ENCODE measurements at regions not wholly inside any gene's neighbourhood (a gene's known extent, or its start where the extent isn't known, plus 50 kb on each side); places are given as distances from the start of the nearest gene placed in this dataset.

GRCh38 chr5:21681911-21682310, 1171.2 kb downstream of the CDH12 start:
- TF ChIP-seq CTCF (IDR thresholded peaks at IDR 0.05; ENCODE audit: low read depth, low read length): no peak
- TF ChIP-seq POLR2A (IDR thresholded peaks at IDR 0.05; ENCODE audit: extremely low read depth, insufficient read length): no peak
- no peak for TF ChIP-seq MAX (IDR thresholded peaks at IDR 0.05; ENCODE audit: low read depth, low read length)
